Epithelial cell of proximal tubule (primary cell): ENCODE measurements at regions not wholly inside any gene's neighbourhood (a gene's known extent, or its start where the extent isn't known, plus 50 kb on each side); places are given as distances from the start of the nearest gene placed in this dataset.

Experiments
- DNase-seq: peaks from one replicate; pipeline ENCODE4 v3.0.0-alpha.2; 2011; ENCODE audit warnings: low read depth
- H3K4me3 ChIP-seq: 2 replicates; pipeline ENCODE4 v1.5.1; 2011; ENCODE audit warnings: low read depth, mild to moderate bottlenecking, low read length
- TF ChIP-seq, protein P1 (sequence below): conservative IDR thresholded peaks from 2 replicates; pipeline ENCODE4 v1.5.1; 2012; ENCODE audit warnings: low read depth, mild to moderate bottlenecking, low read length

GRCh38 chr4:27930291-27930690 lies 1069.7 kb downstream of the STIM2 start:
- TF ChIP-seq, protein P1, sequence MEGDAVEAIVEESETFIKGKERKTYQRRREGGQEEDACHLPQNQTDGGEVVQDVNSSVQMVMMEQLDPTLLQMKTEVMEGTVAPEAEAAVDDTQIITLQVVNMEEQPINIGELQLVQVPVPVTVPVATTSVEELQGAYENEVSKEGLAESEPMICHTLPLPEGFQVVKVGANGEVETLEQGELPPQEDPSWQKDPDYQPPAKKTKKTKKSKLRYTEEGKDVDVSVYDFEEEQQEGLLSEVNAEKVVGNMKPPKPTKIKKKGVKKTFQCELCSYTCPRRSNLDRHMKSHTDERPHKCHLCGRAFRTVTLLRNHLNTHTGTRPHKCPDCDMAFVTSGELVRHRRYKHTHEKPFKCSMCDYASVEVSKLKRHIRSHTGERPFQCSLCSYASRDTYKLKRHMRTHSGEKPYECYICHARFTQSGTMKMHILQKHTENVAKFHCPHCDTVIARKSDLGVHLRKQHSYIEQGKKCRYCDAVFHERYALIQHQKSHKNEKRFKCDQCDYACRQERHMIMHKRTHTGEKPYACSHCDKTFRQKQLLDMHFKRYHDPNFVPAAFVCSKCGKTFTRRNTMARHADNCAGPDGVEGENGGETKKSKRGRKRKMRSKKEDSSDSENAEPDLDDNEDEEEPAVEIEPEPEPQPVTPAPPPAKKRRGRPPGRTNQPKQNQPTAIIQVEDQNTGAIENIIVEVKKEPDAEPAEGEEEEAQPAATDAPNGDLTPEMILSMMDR, result no peak
- DNase-seq, result no peak
- no peak overlapping the region for H3K4me3 ChIP-seq

- no peak for DNase-seq
- H3K4me3 ChIP-seq, result no peak overlapping the region
- TF ChIP-seq, protein P1, result no peak
These were observed 1070.3 kb downstream of the STIM2 start for GRCh38 chr4:27930976-27931375.

DNA sequence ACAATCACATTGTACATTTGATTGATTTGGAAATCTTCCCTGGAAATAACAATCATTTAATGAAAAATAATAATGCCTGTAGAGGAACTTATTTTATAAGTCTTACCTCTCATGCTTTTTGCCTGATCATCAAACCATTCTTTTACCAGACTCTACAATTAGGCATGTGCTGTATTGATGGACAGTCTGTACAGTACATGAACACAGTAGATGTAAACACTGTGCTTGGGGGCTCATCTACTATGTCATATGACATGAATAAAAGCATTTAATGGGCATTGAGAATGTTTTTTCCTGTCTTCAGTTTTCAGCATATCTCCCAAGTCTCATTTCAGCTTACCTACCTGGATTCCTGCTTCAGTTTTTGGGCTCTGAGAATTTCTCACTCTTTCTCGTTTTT lies 1070.9 kb downstream of the STIM2 start:
- no peak overlapping the region for H3K4me3 ChIP-seq
- no peak for DNase-seq
- TF ChIP-seq, protein P1, result no peak

DNA sequence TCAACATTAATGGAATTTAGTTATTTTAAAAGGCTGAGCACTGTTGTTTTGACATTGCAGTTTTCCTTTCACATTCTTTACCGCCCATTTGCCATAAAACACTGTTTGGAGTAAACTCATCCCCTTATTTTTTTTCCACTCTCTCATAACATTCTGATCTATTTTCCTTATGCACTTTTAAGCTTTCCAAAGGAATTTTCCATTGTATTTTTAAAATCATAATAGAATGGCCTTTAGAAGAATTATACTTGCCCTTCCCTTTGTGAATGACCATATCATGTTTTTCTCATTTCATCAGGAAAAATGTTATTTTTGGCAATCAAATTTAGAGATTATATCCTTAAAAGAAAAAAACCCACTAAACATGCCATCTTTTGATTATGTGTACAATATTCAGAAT lies 1074.2 kb downstream of the STIM2 start:
- TF ChIP-seq, protein P1, result no peak
- no peak overlapping the region for H3K4me3 ChIP-seq
- DNase-seq, result no peak

DNA sequence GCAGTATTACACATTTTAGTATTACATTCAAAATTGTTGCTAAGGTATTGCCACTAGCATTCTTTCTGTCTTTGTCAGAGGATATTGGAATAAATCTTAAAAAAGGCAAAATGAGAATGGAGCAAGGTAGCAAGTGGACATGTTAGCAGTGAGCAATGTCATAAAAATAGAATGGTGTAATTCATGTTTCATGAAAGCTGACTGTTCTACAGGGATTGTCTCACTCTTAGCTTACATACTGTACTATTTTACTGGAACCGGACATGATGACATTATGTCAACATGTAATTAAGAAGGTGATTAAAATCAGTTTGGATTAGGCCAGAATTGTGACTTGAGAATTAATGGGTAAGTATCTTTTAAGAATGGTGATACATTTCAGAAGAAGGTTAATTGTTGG lies 1086.2 kb downstream of the STIM2 start:
- H3K4me3 ChIP-seq, result no peak overlapping the region
- TF ChIP-seq, protein P1, result no peak
- no peak for DNase-seq

- TF ChIP-seq, protein P1, result no peak
- H3K4me3 ChIP-seq, result no peak overlapping the region
- DNase-seq, result no peak
These were observed 1086.7 kb downstream of the STIM2 start for GRCh38 chr4:27947302-27947701.

DNA sequence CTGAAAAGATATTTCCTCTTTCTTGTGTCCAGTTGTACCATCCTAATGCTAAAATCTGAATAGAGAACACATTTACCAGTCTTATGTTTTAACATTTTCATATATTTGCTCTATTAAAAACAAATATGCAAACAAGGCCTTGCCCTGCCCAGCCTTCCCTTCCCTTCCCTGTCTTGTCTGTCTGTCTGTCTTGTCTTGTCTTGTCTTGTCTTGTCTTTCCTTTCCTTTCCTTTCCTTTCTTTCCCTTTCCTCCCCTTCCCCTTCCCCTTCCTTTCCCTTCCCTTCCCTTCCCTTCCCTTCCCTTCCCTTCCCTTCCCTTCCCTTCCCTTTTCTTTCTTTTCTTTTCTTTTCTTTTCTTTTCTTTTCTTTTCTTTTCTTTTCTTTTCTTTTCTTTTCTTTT lies 1103.5 kb downstream of the STIM2 start:
- no peak for DNase-seq
- no peak overlapping the region for H3K4me3 ChIP-seq
- TF ChIP-seq, protein P1, result no peak
